WTC11 (cell line): ENCODE measurements at regions not wholly inside any gene's neighbourhood (a gene's known extent, or its start where the extent isn't known, plus 50 kb on each side); places are given as distances from the start of the nearest gene placed in this dataset.

Source experiments
- ATAC-seq: fragments of 200-7000 bp; cut with Tn5 transposase; 2 replicates; pipeline ENCODE4 v1.10.0; 2021; ENCODE audit warnings: mild to moderate bottlenecking, moderate library complexity
- CTCF ChIA-PET: fragments of 300-600 bp; sonication (Branson Sonifier 250); formaldehyde crosslinking; loops from one replicate; lab custom pipeline; 2021; ENCODE audit warnings: antibody characterized with exemption; lab: Charles Lee
- POLR2A ChIA-PET: fragments of 350-600 bp; sonication (Branson Sonifier 250); formaldehyde crosslinking; loops from one replicate; lab custom pipeline; 2021; ENCODE audit warnings: antibody characterized with exemption; lab: Charles Lee
- DNase-seq: peaks from one replicate; pipeline ENCODE4 v3.0.0; 2021; ENCODE audit warnings: low spot score
- H3K27ac Mint-ChIP-seq: 2 replicates; pipeline ENCODE4 v1.8.0; 2021; ENCODE audit warnings: mixed read lengths
- H3K27me3 Mint-ChIP-seq: 2 replicates; pipeline ENCODE4 v1.8.0; 2021; ENCODE audit warnings: low read depth, mild to moderate bottlenecking, moderate library complexity, mixed read lengths
- H3K36me3 Mint-ChIP-seq: 2 replicates; pipeline ENCODE4 v1.8.0; 2021; ENCODE audit warnings: mixed read lengths
- H3K4me1 Mint-ChIP-seq: 2 replicates; pipeline ENCODE4 v1.8.0; 2022; ENCODE audit warnings: mixed read lengths
- H3K4me3 Mint-ChIP-seq: 2 replicates; pipeline ENCODE4 v1.8.0; 2021; ENCODE audit warnings: mild to moderate bottlenecking, moderate library complexity, mixed read lengths
- H3K9me3 Mint-ChIP-seq: 2 replicates; pipeline ENCODE4 v1.8.0; 2021; ENCODE audit warnings: mixed read lengths
- CREB1 ChIP-seq: sonication (generic); formaldehyde crosslinking; IDR thresholded peaks from 2 replicates; pipeline ENCODE4 v1.8.0; 2023; ENCODE audit warnings: mild to moderate bottlenecking, missing genetic modification reagents
- CREM ChIP-seq: sonication (generic); formaldehyde crosslinking; IDR thresholded peaks from 2 replicates; pipeline ENCODE4 v1.8.1; 2022; ENCODE audit warnings: mild to moderate bottlenecking, missing genetic modification reagents, moderate library complexity
- EMX1 ChIP-seq: fragments of 250-450 bp; sonication (Bioruptor Pico); IDR thresholded peaks from 2 replicates; pipeline ENCODE4 v1.8.0; 2021; ENCODE audit warnings: mild to moderate bottlenecking
- FOXK1 ChIP-seq: sonication (generic); formaldehyde crosslinking; IDR thresholded peaks from 2 replicates; pipeline ENCODE4 v1.8.0; 2022; ENCODE audit warnings: mild to moderate bottlenecking, moderate library complexity, missing genetic modification reagents
- FOXP1 ChIP-seq: sonication (generic); formaldehyde crosslinking; IDR thresholded peaks from 2 replicates; pipeline ENCODE4 v1.8.0; 2022; ENCODE audit warnings: missing genetic modification reagents, mild to moderate bottlenecking, moderate library complexity, borderline replicate concordance
- JAZF1 ChIP-seq: fragments of 250-450 bp; sonication (Bioruptor Pico); IDR thresholded peaks from 2 replicates; pipeline ENCODE4 v1.9.0; 2021; ENCODE audit warnings: moderate library complexity, mild to moderate bottlenecking, inconsistent platforms
- KAT7 ChIP-seq: sonication (generic); formaldehyde crosslinking; IDR thresholded peaks from 2 replicates; pipeline ENCODE4 v1.8.1; 2023; ENCODE audit warnings: missing genetic modification reagents, mild to moderate bottlenecking, borderline replicate concordance
- NFATC4 ChIP-seq: fragments of 250-450 bp; sonication (Bioruptor Pico); IDR thresholded peaks from 2 replicates; pipeline ENCODE4 v1.9.0; 2021; ENCODE audit warnings: mild to moderate bottlenecking
- PRRX2 ChIP-seq: fragments of 250-450 bp; sonication (Bioruptor Pico); IDR thresholded peaks from 2 replicates; pipeline ENCODE4 v1.8.0; 2021; ENCODE audit warnings: mild to moderate bottlenecking
- RORB ChIP-seq: fragments of 250-450 bp; sonication (Bioruptor Pico); IDR thresholded peaks from 2 replicates; pipeline ENCODE4 v1.9.0; 2021; ENCODE audit warnings: mild to moderate bottlenecking
- SMAD4 ChIP-seq: sonication (generic); formaldehyde crosslinking; IDR thresholded peaks from 2 replicates; pipeline ENCODE4 v1.8.0; 2022; ENCODE audit warnings: mild to moderate bottlenecking, missing genetic modification reagents
- TCF7 ChIP-seq: sonication (generic); formaldehyde crosslinking; IDR thresholded peaks from 2 replicates; pipeline ENCODE4 v1.8.0; 2022; ENCODE audit warnings: mild to moderate bottlenecking, low read depth, missing genetic modification reagents, moderate library complexity
- TEAD1 ChIP-seq: sonication (generic); formaldehyde crosslinking; IDR thresholded peaks from 2 replicates; pipeline ENCODE4 v1.8.0; 2022; ENCODE audit warnings: mild to moderate bottlenecking, missing genetic modification reagents
- ZNF121 ChIP-seq: sonication (generic); formaldehyde crosslinking; IDR thresholded peaks from 2 replicates; pipeline ENCODE4 v1.8.0; 2023; ENCODE audit warnings: missing genetic modification reagents
- ZNF396 ChIP-seq: fragments of 250-450 bp; sonication (Bioruptor Pico); IDR thresholded peaks from 2 replicates; pipeline ENCODE4 v1.8.0; 2021; ENCODE audit warnings: mild to moderate bottlenecking, moderate library complexity, borderline replicate concordance
- ZNF423 ChIP-seq: fragments of 250-450 bp; sonication (Bioruptor Pico); IDR thresholded peaks from 2 replicates; pipeline ENCODE4 v2.1.2; 2022; ENCODE audit warnings: mild to moderate bottlenecking, moderate library complexity
- TF ChIP-seq, protein P1 (sequence below): sonication (generic); formaldehyde crosslinking; IDR thresholded peaks from 2 replicates; pipeline ENCODE4 v1.8.1; 2023; ENCODE audit warnings: mild to moderate bottlenecking, missing genetic modification reagents, moderate library complexity
- TF ChIP-seq, protein P2 (sequence below): sonication (generic); formaldehyde crosslinking; IDR thresholded peaks from 2 replicates; pipeline ENCODE4 v1.8.0; 2022; ENCODE audit warnings: missing genetic modification reagents
- TF ChIP-seq, protein P3 (sequence below): fragments of 250-450 bp; sonication (Bioruptor Pico); IDR thresholded peaks from 2 replicates; pipeline ENCODE4 v1.8.0; 2021; ENCODE audit warnings: mild to moderate bottlenecking
- TF ChIP-seq, protein P4 (sequence below): sonication (generic); formaldehyde crosslinking; IDR thresholded peaks from 2 replicates; pipeline ENCODE4 v1.8.1; 2023; ENCODE audit warnings: mild to moderate bottlenecking, moderate library complexity, missing genetic modification reagents

DNA sequence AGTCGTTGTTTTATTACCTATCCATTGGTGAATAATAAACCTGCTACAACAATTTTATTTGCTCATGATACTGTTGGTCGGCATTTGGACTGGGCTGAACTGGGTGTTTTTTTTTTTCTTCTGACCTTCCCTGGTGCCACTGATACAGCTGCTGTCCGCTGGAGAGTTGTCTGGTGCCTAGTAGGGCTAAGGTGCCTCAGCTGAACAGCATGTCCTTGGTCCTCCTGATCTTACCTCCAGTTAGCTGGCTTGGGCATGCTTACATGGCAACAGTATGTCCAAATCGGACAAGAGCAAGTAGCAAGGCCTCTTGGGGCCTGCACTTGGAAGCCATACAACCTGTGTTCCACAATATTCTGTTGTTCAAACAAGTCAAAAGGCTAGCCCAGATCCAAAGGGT, 563.4 kb downstream of the BMP2 start (continued):
- TF ChIP-seq, protein P1, sequence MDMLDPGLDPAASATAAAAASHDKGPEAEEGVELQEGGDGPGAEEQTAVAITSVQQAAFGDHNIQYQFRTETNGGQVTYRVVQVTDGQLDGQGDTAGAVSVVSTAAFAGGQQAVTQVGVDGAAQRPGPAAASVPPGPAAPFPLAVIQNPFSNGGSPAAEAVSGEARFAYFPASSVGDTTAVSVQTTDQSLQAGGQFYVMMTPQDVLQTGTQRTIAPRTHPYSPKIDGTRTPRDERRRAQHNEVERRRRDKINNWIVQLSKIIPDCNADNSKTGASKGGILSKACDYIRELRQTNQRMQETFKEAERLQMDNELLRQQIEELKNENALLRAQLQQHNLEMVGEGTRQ (CRISPR knock-in tag): no peak
- TF ChIP-seq RORB (CRISPR knock-in tag): no peak
- no peak for TF ChIP-seq TEAD1 (CRISPR knock-in tag)
- no peak for TF ChIP-seq TCF7 (CRISPR knock-in tag)
- no peak for TF ChIP-seq JAZF1 (CRISPR knock-in tag)
- TF ChIP-seq, protein P2, sequence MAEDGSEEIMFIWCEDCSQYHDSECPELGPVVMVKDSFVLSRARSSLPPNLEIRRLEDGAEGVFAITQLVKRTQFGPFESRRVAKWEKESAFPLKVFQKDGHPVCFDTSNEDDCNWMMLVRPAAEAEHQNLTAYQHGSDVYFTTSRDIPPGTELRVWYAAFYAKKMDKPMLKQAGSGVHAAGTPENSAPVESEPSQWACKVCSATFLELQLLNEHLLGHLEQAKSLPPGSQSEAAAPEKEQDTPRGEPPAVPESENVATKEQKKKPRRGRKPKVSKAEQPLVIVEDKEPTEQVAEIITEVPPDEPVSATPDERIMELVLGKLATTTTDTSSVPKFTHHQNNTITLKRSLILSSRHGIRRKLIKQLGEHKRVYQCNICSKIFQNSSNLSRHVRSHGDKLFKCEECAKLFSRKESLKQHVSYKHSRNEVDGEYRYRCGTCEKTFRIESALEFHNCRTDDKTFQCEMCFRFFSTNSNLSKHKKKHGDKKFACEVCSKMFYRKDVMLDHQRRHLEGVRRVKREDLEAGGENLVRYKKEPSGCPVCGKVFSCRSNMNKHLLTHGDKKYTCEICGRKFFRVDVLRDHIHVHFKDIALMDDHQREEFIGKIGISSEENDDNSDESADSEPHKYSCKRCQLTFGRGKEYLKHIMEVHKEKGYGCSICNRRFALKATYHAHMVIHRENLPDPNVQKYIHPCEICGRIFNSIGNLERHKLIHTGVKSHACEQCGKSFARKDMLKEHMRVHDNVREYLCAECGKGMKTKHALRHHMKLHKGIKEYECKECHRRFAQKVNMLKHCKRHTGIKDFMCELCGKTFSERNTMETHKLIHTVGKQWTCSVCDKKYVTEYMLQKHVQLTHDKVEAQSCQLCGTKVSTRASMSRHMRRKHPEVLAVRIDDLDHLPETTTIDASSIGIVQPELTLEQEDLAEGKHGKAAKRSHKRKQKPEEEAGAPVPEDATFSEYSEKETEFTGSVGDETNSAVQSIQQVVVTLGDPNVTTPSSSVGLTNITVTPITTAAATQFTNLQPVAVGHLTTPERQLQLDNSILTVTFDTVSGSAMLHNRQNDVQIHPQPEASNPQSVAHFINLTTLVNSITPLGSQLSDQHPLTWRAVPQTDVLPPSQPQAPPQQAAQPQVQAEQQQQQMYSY (CRISPR knock-in tag): no peak
- TF ChIP-seq ZNF396 (CRISPR knock-in tag): no peak

DNA sequence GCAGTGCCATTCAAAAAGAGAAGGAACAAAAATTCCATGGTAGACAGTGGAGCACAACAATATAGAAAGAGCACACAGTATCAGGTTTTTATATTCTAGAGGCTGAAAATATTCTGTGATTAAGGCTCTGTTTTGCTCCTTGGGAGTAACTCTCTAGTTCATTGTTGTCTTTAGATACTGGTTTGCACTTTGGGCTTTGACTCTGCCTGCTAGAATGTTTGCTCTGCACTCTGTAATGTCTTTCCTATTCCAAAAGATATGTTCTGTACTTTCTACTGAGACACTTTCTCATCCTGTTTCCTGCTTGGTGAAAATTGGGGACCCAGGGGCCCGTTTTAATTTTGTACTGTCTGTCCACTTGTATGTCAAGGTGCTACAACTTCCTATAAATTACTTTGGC, 564.7 kb downstream of the BMP2 start:
- DNase-seq (no peak), ATAC-seq (no peak)
- H3K27me3 Mint-ChIP-seq: no peaks in the 10 kb centered on the region
- H3K9me3 Mint-ChIP-seq: peaks cover 5% of the 10 kb centered on the region
- CTCF ChIA-PET: no interaction called here
- no peak overlapping the region for H3K4me3 Mint-ChIP-seq
- no peak overlapping the region for H3K27ac Mint-ChIP-seq
- POLR2A ChIA-PET: no interaction called here
- H3K4me1 Mint-ChIP-seq: no peaks in the 10 kb centered on the region
- no peak for TF ChIP-seq KAT7 (CRISPR knock-in tag)
- no peak for TF ChIP-seq TEAD1 (CRISPR knock-in tag)
- no peak for TF ChIP-seq ZNF396 (CRISPR knock-in tag)
- TF ChIP-seq FOXK1 (CRISPR knock-in tag): no peak
- no peak for TF ChIP-seq TCF7 (CRISPR knock-in tag)
- TF ChIP-seq, protein P3, sequence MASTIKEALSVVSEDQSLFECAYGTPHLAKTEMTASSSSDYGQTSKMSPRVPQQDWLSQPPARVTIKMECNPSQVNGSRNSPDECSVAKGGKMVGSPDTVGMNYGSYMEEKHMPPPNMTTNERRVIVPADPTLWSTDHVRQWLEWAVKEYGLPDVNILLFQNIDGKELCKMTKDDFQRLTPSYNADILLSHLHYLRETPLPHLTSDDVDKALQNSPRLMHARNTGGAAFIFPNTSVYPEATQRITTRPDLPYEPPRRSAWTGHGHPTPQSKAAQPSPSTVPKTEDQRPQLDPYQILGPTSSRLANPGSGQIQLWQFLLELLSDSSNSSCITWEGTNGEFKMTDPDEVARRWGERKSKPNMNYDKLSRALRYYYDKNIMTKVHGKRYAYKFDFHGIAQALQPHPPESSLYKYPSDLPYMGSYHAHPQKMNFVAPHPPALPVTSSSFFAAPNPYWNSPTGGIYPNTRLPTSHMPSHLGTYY: no peak
- no peak for TF ChIP-seq SMAD4 (CRISPR knock-in tag)
- TF ChIP-seq EMX1 (CRISPR knock-in tag): no peak
- no peak for TF ChIP-seq ZNF121 (CRISPR knock-in tag)
- TF ChIP-seq CREM (CRISPR knock-in tag): no peak
- TF ChIP-seq NFATC4 (CRISPR knock-in tag): no peak
- no peak for TF ChIP-seq FOXP1 (CRISPR knock-in tag)
- TF ChIP-seq PRRX2: no peak
- no peak for TF ChIP-seq ZNF423 (CRISPR knock-in tag)
- TF ChIP-seq CREB1 (CRISPR knock-in tag): no peak
- TF ChIP-seq, protein P4, sequence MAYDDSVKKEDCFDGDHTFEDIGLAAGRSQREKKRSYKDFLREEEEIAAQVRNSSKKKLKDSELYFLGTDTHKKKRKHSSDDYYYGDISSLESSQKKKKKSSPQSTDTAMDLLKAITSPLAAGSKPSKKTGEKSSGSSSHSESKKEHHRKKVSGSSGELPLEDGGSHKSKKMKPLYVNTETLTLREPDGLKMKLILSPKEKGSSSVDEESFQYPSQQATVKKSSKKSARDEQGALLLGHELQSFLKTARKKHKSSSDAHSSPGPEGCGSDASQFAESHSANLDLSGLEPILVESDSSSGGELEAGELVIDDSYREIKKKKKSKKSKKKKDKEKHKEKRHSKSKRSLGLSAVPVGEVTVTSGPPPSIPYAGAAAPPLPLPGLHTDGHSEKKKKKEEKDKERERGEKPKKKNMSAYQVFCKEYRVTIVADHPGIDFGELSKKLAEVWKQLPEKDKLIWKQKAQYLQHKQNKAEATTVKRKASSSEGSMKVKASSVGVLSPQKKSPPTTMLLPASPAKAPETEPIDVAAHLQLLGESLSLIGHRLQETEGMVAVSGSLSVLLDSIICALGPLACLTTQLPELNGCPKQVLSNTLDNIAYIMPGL: no peak
- H3K36me3 Mint-ChIP-seq: no peaks in the 10 kb centered on the region
